Activated CD4-positive, alpha-beta T cell treated with anti-CD3 and anti-CD28 coated beads for 36 hours (primary cell): ENCODE measurements at regions not wholly inside any gene's neighbourhood (a gene's known extent, or its start where the extent isn't known, plus 50 kb on each side); places are given as distances from the start of the nearest gene placed in this dataset.

Source experiments
- ATAC-seq: fragments of 200-7000 bp; cut with Tn5 transposase; one replicate; pipeline ENCODE4 v1.10.0; 2021; ENCODE audit warnings: mild to moderate bottlenecking, moderate library complexity
- CTCF ChIA-PET: fragments of 350-600 bp; sonication (Branson Sonifier 250); formaldehyde crosslinking; loops from one replicate; lab custom pipeline; 2021; ENCODE audit warnings: antibody characterized with exemption; lab: Charles Lee
- POLR2A ChIA-PET: fragments of 350-600 bp; sonication (Branson Sonifier 250); formaldehyde crosslinking; loops from one replicate; lab custom pipeline; 2021; ENCODE audit warnings: antibody characterized with exemption, inconsistent platforms; lab: Charles Lee
- DNase-seq: peaks from one replicate; pipeline ENCODE4 v3.0.0-alpha.2; 2020
- H3K27ac Mint-ChIP-seq: one replicate; pipeline ENCODE4 v1.8.0; 2021; ENCODE audit warnings: mixed read lengths
- H3K27me3 Mint-ChIP-seq: one replicate; pipeline ENCODE4 v1.8.0; 2021; ENCODE audit warnings: mixed read lengths
- H3K36me3 Mint-ChIP-seq: one replicate; pipeline ENCODE4 v1.8.0; 2021; ENCODE audit warnings: low read depth, mixed read lengths
- H3K4me1 Mint-ChIP-seq: one replicate; pipeline ENCODE4 v1.8.0; 2021; ENCODE audit warnings: mixed read lengths
- H3K4me3 Mint-ChIP-seq: one replicate; pipeline ENCODE4 v1.8.0; 2021; ENCODE audit warnings: mild to moderate bottlenecking, moderate library complexity, mixed read lengths
- H3K9me3 Mint-ChIP-seq: one replicate; pipeline ENCODE4 v1.8.0; 2021; ENCODE audit warnings: low read depth, mixed read lengths
- intact Hi-C, 2 experiments: fragments of 100-400 bp; cut with DNase I in 1 of 2; cut with micrococcal nuclease in 1 of 2; formaldehyde crosslinking; loops; one replicate each; pipeline versions ENCODE4 v1.14.2 to v1.15.1; 2022 to 2024; cut with DNase I, micrococcal nuclease

DNA sequence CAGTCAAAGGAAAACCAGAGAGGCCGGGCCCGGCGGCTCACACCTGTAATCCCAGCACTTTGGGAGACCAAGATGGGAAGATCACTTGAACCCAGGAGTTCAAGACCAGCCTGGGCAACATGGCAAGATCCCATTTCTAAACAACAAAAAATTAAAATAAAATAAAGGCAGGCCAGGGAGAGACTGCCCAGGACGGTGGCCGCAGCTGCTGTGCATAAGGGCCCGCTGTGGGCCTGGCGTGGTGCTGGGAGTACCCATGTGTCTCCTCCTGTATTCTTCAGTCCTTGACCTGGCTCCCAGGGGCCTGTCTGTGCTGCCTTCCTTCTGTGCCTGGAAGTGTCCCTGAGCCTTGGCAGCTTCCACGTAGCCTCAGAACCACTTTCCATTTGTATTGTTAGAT is 56.8 kb upstream of the CNOT6 start:
- CTCF ChIA-PET = no interaction called here
- Mint-ChIP-seq H3K27me3 (peaks cover 10% of the 10 kb centered on the region), H3K4me3 (no peak overlapping the region), H3K36me3 (no peaks in the 10 kb centered on the region), H3K27ac (no peak overlapping the region), H3K9me3 (no peaks in the 10 kb centered on the region), H3K4me1 (peaks cover 2% of the 10 kb centered on the region)
- intact Hi-C loops = no loop called here
- DNase-seq (no peak), ATAC-seq (no peak)
- POLR2A ChIA-PET = no interaction called here

DNA sequence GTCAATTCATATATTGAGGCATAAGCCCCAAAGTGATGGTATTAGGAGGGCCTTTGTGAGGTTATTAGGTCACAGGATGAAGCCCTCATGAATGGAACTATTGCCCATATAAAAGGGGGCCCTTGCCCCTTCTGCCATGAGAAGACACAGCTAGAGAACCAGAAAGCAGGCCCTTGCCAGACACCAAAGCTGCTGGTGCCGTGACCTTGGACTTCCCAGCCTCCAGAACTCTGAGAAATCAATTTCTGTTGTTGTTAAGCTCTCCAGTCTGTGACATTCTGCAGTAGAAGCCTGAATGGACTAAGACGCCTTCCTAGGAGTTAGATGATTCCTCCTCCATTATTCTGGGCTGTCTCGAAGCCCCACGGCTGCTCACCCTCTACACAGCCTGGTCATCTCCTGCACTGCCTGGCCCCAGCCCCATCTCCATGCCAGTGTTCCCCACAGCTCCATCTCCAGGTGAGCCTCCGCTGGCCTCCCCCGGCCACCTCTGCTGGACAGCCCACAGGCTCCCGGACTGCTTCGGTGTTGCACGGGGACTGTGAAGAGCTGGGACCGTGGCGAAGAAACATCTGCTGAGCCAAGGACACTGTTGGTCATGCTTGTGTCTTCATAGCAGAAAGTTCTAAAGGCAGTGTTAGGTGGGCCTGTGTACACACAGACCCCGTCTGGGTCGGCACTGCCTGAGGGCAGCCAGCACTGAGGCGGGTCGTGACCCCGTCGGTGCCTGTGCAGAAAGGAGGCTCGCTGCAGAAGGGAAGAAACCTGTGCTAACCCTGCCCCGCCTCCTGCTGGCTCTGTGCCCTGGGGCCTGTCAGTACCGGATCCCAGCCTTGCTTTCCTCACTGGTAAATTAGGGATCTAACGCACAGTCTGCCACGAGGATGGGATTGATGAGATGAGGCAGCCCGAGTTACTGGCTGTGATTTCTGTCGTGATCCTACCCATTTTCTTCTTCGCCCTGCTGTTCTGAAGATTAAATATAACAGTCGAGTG is 55.1 kb upstream of the CNOT6 start:
- Mint-ChIP-seq H3K9me3 (no peaks in the 10 kb centered on the region), H3K27me3 (peaks cover 12% of the 10 kb centered on the region), H3K27ac (no peak overlapping the region), H3K4me1 (peaks cover 2% of the 10 kb centered on the region), H3K4me3 (no peak overlapping the region), H3K36me3 (no peaks in the 10 kb centered on the region)
- ChIA-PET CTCF (no interaction called here), POLR2A (no interaction called here)
- no peak for ATAC-seq
- DNase-seq = no peak
- intact Hi-C loops = no loop called here

DNA sequence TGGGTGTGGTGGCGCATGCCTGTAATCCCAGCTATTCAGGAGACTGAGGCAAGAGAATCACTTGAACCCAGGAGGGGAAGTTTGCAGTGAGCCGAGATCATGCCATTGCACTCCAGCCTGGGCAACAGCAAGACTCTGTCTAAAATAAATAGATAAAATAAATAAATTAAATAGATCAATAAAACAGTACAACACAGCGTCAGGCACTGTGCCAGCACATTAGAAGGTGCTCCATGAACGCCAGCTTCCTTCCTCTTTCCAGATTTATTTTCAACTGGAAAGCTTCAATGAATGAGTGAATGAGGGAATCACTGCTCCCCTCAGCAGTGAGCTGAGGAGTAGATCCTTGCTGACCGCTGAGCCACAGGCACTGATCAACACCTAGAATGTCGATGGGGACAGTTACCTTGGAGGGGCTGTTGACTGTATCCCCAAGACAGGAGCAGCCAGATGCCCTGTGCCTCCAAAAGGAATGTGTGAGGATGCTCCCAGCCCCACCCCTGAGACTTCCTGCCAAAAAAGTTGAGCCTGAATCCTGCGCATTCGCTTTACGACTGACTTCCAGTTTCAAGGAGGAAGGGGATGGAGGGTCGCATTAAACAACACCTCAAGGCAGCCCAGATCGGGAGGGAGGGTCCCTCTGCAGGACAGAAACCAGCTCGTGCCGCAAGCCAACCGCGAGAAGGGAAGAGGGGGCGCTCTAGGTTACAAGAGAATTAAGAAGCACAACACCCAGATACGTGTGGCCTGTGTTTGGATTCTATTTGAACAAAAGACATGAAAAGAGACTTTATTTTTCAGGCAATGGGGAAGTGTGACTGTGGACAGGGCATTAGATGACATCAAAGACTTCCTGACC is 54.0 kb upstream of the CNOT6 start:
- Mint-ChIP-seq H3K36me3 (no peaks in the 10 kb centered on the region), H3K27me3 (peaks cover 12% of the 10 kb centered on the region), H3K9me3 (peaks cover 9% of the 10 kb centered on the region), H3K4me3 (no peak overlapping the region), H3K4me1 (peaks cover 2% of the 10 kb centered on the region), H3K27ac (no peak overlapping the region)
- intact Hi-C loops = no loop called here
- ChIA-PET POLR2A (no interaction called here), CTCF (no interaction called here)
- ATAC-seq (no peak), DNase-seq (no peak)

DNA sequence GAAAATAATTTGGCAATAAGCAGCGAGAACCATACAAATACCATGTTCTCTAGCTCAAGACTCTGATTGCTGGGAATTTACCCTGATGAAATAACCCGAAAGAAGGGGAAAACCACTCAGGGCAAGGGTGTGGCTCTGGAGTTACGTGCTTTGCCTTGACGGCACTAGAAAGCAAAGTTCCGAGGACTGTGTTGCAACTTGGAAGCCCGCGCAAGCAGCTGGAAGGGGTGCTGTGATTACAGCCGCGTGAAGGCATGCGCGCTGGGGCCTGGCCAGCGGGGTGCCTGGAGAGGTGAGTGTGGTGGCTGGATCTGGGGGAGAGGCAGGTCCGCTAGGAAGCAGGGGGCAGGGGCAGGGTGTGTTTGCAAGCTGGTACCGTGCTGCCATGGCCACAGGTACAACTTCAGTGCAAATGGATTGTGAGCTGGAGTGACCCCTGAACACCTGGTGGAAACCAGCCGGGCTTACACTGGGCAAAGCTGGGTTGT is 52.6 kb upstream of the CNOT6 start:
- Mint-ChIP-seq H3K27me3 (peaks cover 14% of the 10 kb centered on the region), H3K4me1 (peaks cover 2% of the 10 kb centered on the region), H3K4me3 (no peak overlapping the region), H3K27ac (no peak overlapping the region), H3K9me3 (peaks cover 14% of the 10 kb centered on the region), H3K36me3 (no peaks in the 10 kb centered on the region)
- intact Hi-C loops = no loop called here
- POLR2A ChIA-PET = no interaction called here
- CTCF ChIA-PET = no interaction called here
- no peak for ATAC-seq
- DNase-seq = no peak
